GM12878 (cell line): ENCODE measurements at regions not wholly inside any gene's neighbourhood (a gene's known extent, or its start where the extent isn't known, plus 50 kb on each side); places are given as distances from the start of the nearest gene placed in this dataset.

ENCODE experiments used
- ATAC-seq: fragments of 200-7000 bp; cut with Tn5 transposase; 3 replicates; pipeline ENCODE4 v1.9.1; 2020; ENCODE audit warnings: mild to moderate bottlenecking, moderate library complexity
- BruUV-seq: library from RNA; stranded (reverse); fragments of 400-500 nt; replicated peaks from 2 replicates; lab custom pipeline; 2021; lab: Mats Ljungman, UMichigan
- CTCF ChIA-PET: fragments of 300-600 bp; sonication (Branson Sonifier 250); formaldehyde crosslinking; extraction: SDS; loops from one replicate; lab custom pipeline; 2021; ENCODE audit warnings: inconsistent platforms; lab: Yijun Ruan, JAX
- POLR2A ChIA-PET: fragments of 350-600 bp; formaldehyde crosslinking; extraction: SDS; loops from one replicate; lab custom pipeline; 2021; ENCODE audit warnings: inconsistent platforms; lab: Charles Lee
- RAD21 ChIA-PET: fragments of 300-600 bp; sonication (Branson Sonifier 250); formaldehyde crosslinking; loops from one replicate; lab custom pipeline; 2023; ENCODE audit warnings: antibody characterized with exemption; ENCODE audit not compliant: unreplicated experiment; lab: Charles Lee
- SMC1A ChIA-PET: fragments of 300-600 bp; sonication (Branson Sonifier 250); formaldehyde crosslinking; loops from one replicate; lab custom pipeline; 2023; ENCODE audit not compliant: unreplicated experiment, uncharacterized antibody; lab: Charles Lee
- DNase-seq: peaks from one replicate; pipeline ENCODE4 v3.0.0-alpha.2; 2011; ENCODE audit warnings: low read depth, low spot score
- FAIRE-seq: peaks from 3 replicates; lab custom pipeline; 2011; peaks lifted over from hg19 to GRCh38; lab: Jason Lieb, UNC
- H2AFZ ChIP-seq: 2 replicates; pipeline ENCODE4 v1.6.0; 2011; ENCODE audit warnings: low read depth, low read length, control low read depth; ENCODE audit not compliant: control insufficient read depth
- H3K27ac ChIP-seq: 2 replicates; pipeline ENCODE4 v1.5.1; 2011; ENCODE audit warnings: control low read depth; ENCODE audit not compliant: control insufficient read depth, insufficient read depth
- H3K27me3 ChIP-seq, 2 experiments: replicated peaks in 1 of 2; 2 replicates each; pipeline versions ENCODE4 v1.6.0 to v1.6.1; 2011; ENCODE audit warnings: low read length in 1 of 2; ENCODE audit not compliant: control insufficient read depth in 2 of 2, insufficient read depth in 2 of 2
- H3K36me3 ChIP-seq, 2 experiments: 2 replicates each; pipeline ENCODE4 v1.5.1; 2011; ENCODE audit warnings: low read length in 1 of 2; ENCODE audit not compliant: control insufficient read depth in 2 of 2, insufficient read depth in 2 of 2
- H3K4me1 ChIP-seq: 2 replicates; pipeline ENCODE4 v1.6.1; 2011; ENCODE audit warnings: mild to moderate bottlenecking, low read length, moderate library complexity, mixed read lengths; ENCODE audit not compliant: control insufficient read depth, insufficient read depth
- H3K4me2 ChIP-seq: 2 replicates; pipeline ENCODE4 v1.6.0; 2011; ENCODE audit warnings: control low read depth; ENCODE audit not compliant: control insufficient read depth, insufficient read depth
- H3K4me3 ChIP-seq: fragments of 200-600 bp; sonication (generic); 2 replicates; pipeline ENCODE4 v1.5.1; 2016
- H3K79me2 ChIP-seq: 2 replicates; pipeline ENCODE4 v1.6.0; 2011; ENCODE audit warnings: low read length; ENCODE audit not compliant: control insufficient read depth, insufficient read depth
- H3K9ac ChIP-seq: 2 replicates; pipeline ENCODE4 v1.8.0; 2011; ENCODE audit warnings: low read length, control low read depth, mixed read lengths; ENCODE audit not compliant: control insufficient read depth, insufficient read depth
- H3K9me3 ChIP-seq: replicated peaks from 3 replicates; pipeline ENCODE4 v1.5.1; 2011; ENCODE audit warnings: mild to moderate bottlenecking, low read length; ENCODE audit not compliant: control insufficient read depth, insufficient read depth
- H4K20me1 ChIP-seq: 2 replicates; pipeline ENCODE4 v1.6.0; 2011; ENCODE audit not compliant: control insufficient read depth, insufficient read depth
- CTCF ChIP-seq, 3 experiments: IDR thresholded peaks in 2 of 3; conservative IDR thresholded peaks in 1 of 3; 2 replicates each; pipeline ENCODE4 v1.5.1; 2011; ENCODE audit warnings: low read depth in 3 of 3, low read length in 3 of 3, mild to moderate bottlenecking in 3 of 3, control low read depth in 2 of 3, moderate library complexity in 2 of 3, inconsistent platforms in 1 of 3, mixed read lengths in 1 of 3; ENCODE audit not compliant: control insufficient read depth in 2 of 3, insufficient read depth in 1 of 3; ENCODE audit errors: extremely low read depth in 1 of 3
- ELK1 ChIP-seq: IDR thresholded peaks from 2 replicates; pipeline ENCODE4 v1.6.1; 2012; ENCODE audit warnings: low read depth, low read length, improper control_type of control experiment
- HSF1 ChIP-seq: fragments of 150-350 bp; IDR thresholded peaks from 2 replicates; pipeline ENCODE4 v1.6.1; 2014; ENCODE audit warnings: mild to moderate bottlenecking, low read depth, low read length
- NKRF ChIP-seq: fragments of 450-650 bp; conservative IDR thresholded peaks from 2 replicates; pipeline ENCODE4 v1.6.1; 2017; ENCODE audit warnings: mild to moderate bottlenecking, moderate library complexity
- NRF1 ChIP-seq: conservative IDR thresholded peaks from 2 replicates; pipeline ENCODE4 v1.6.1; 2011; ENCODE audit warnings: mild to moderate bottlenecking, low read depth, low read length, improper control_type of control experiment
- RBBP5 ChIP-seq: fragments of 200-600 bp; sonication (generic); conservative IDR thresholded peaks from 2 replicates; pipeline ENCODE4 v1.6.1; 2016
- RFX5 ChIP-seq: IDR thresholded peaks from 2 replicates; pipeline ENCODE4 v1.6.1; 2011; ENCODE audit warnings: low read depth, low read length, improper control_type of control experiment
- SMARCA5 ChIP-seq: fragments of 450-650 bp; IDR thresholded peaks from 2 replicates; pipeline ENCODE4 v1.6.1; 2017; ENCODE audit warnings: mild to moderate bottlenecking
- WGBS: methylation state at CpG from one replicate; pipeline ENCODE4 v1.1.6; 2016; ENCODE audit warnings: low lambda C conversion rate; ENCODE audit not compliant: insufficient replicate concordance, insufficient coverage; ENCODE audit errors: missing lambda C conversion rate; 5-methylcytosine and 5-hydroxymethylcytosine counted together
- in situ Hi-C: fragments of 300-500 bp; cut with MboI; formaldehyde crosslinking; loops from 9 replicates; pipeline ENCODE4 v1.14.3; 2018; ENCODE audit warnings: mixed read lengths
- intact Hi-C: fragments of 100-400 bp; cut with micrococcal nuclease; formaldehyde crosslinking; loops from one replicate; pipeline ENCODE4 v1.14.2; 2022; ENCODE audit not compliant: unreplicated experiment

- no peak for TF ChIP-seq NRF1
- no peak for TF ChIP-seq CTCF (IDR thresholded peaks at IDR 0.05 in 2 of 3, conservative IDR thresholded peaks at IDR 0.05 in 1 of 3; ENCODE audit: control insufficient read depth in 2 of 3, extremely low read depth in 1 of 3, insufficient read depth in 1 of 3, low read depth in 3 of 3, low read length in 3 of 3)
- TF ChIP-seq, all 136 proteins: peak for 0
These were observed 692.7 kb downstream of the SOCS6 start (continued) for GRCh38 chr18:70981400-70982140.

GRCh38 chr18:70973626-70974025 is 684.8 kb downstream of the SOCS6 start:
- no peaks in the 10 kb centered on the region for H3K4me1 ChIP-seq
- H3K9ac ChIP-seq: no peak overlapping the region
- no peaks in the 10 kb centered on the region for H4K20me1 ChIP-seq
- no TSS peak for BruUV-seq
- no peak for TF ChIP-seq ELK1
- no peak for TF ChIP-seq HSF1
- no peak for TF ChIP-seq RBBP5
- TF ChIP-seq NKRF: no peak
- TF ChIP-seq SMARCA5: no peak
- no peak for TF ChIP-seq RFX5
- no peaks in the 10 kb centered on the region for H3K27me3 ChIP-seq
- ATAC-seq (no peak), DNase-seq (no peak), FAIRE-seq (no peak)
- WGBS: 24% methylated on average over 5 of the region's 5 CpGs
- H2AFZ ChIP-seq: no peak overlapping the region
- H3K36me3 ChIP-seq: no peaks in the 10 kb centered on the region
- in situ Hi-C loops (no loop called here), intact Hi-C loops (no loop called here)
- H3K4me3 ChIP-seq: no peak overlapping the region
- SMC1A ChIA-PET: no interaction called here
- RAD21 ChIA-PET: no interaction called here
- H3K4me2 ChIP-seq: no peak overlapping the region
- no peak overlapping the region for H3K27ac ChIP-seq
- H3K9me3 ChIP-seq: no peaks in the 10 kb centered on the region
- no peaks in the 10 kb centered on the region for H3K79me2 ChIP-seq
- CTCF ChIA-PET: interaction anchor here (0.5 kb wide), 1 partner anchor 65 kb away, joined by 3 read pairs; no protein-coding TSS in a partner anchor
- POLR2A ChIA-PET: interaction anchor here (0.5 kb wide), 1 partner anchor 213 kb away, joined by 3 read pairs; no protein-coding TSS in a partner anchor
